ENCODE measurements at regions not wholly inside any gene's neighbourhood (a gene's known extent, or its start where the extent isn't known, plus 50 kb on each side); places are given as distances from the start of the nearest gene placed in this dataset.

DNA sequence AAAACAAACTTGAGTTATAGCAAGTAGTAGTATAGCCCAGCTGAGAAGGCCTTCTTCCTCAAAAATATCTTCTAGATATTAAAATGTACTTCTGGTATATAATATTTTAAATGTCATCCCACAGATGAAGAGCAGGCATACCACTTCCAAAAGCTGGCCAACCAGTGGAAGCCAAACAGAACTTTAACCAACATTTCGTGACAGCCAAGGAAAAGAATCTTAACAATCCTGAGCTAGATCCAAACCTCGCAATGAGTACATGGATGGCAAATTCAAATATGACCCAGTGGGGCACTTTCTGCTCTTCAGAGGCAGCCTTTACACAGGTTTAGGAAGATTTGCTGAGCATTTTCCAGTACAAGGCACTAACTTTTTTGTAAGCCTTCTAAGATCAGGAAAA is 91.8 kb upstream of the ACO1 start:
- H3K79me2 ChIP-seq (ENCODE audit: low read depth): no peaks in the 10 kb centered on the region
- no peaks in the 10 kb centered on the region for H3K4me1 ChIP-seq
- Mint-ChIP-seq H3K4me3 (no peak overlapping the region), H3K4me1 (no peaks in the 10 kb centered on the region), H3K27me3 (ENCODE audit: insufficient read depth, low read depth) (no peaks in the 10 kb centered on the region), H3K9me3 (peaks cover 2% of the 10 kb centered on the region), H3K27ac (no peak overlapping the region), H3K36me3 (no peaks in the 10 kb centered on the region)
- TF ChIP-seq EZH2 (IDR thresholded peaks at IDR 0.05) (no peak), EZH2phosphoT487 (IDR thresholded peaks at IDR 0.05) (no peak), CTCF (IDR thresholded peaks at IDR 0.05) (no peak)
- H3K27me3 ChIP-seq: no peaks in the 10 kb centered on the region
- DNase-seq (ENCODE audit: low spot score): no peak
- no peak overlapping the region for H3K4me3 ChIP-seq
- H3K27ac ChIP-seq: no peak overlapping the region
- H3K36me3 ChIP-seq: no peaks in the 10 kb centered on the region
- no peak overlapping the region for H3K4me2 ChIP-seq
- no peak overlapping the region for H3K9ac ChIP-seq
- no peaks in the 10 kb centered on the region for H3K9me3 ChIP-seq (ENCODE audit: low read depth)
- H3F3A ChIP-seq (ENCODE audit: low read depth): no peaks in the 10 kb centered on the region
- H4K20me1 ChIP-seq (ENCODE audit: low read depth): no peaks in the 10 kb centered on the region
- no peak overlapping the region for H2AFZ ChIP-seq (replicated peaks)

- Histone ChIP-seq H4K20me1 (ENCODE audit: low read depth) (no peaks in the 10 kb centered on the region), H3F3A (ENCODE audit: low read depth) (no peaks in the 10 kb centered on the region), H3K4me2 (no peak overlapping the region), H3K27ac (no peak overlapping the region), H3K4me1 (no peaks in the 10 kb centered on the region), H3K9me3 (ENCODE audit: low read depth) (no peaks in the 10 kb centered on the region), H3K9ac (no peak overlapping the region), H3K27me3 (no peaks in the 10 kb centered on the region), H2AFZ (replicated peaks) (no peak overlapping the region), H3K79me2 (ENCODE audit: low read depth) (no peaks in the 10 kb centered on the region), H3K36me3 (no peaks in the 10 kb centered on the region), H3K4me3 (no peak overlapping the region)
- no peak overlapping the region for H3K4me3 Mint-ChIP-seq
- no peak for DNase-seq (ENCODE audit: low spot score)
- H3K27me3 Mint-ChIP-seq (ENCODE audit: insufficient read depth, low read depth): no peaks in the 10 kb centered on the region
- no peaks in the 10 kb centered on the region for H3K36me3 Mint-ChIP-seq
- peaks cover 2% of the 10 kb centered on the region for H3K9me3 Mint-ChIP-seq
- TF ChIP-seq EZH2 (IDR thresholded peaks at IDR 0.05): no peak
- no peak for TF ChIP-seq CTCF (IDR thresholded peaks at IDR 0.05)
- H3K4me1 Mint-ChIP-seq: no peaks in the 10 kb centered on the region
- no peak overlapping the region for H3K27ac Mint-ChIP-seq
Measured at GRCh38 chr9:32293091-32293490, 91.4 kb upstream of the ACO1 start.

DNA sequence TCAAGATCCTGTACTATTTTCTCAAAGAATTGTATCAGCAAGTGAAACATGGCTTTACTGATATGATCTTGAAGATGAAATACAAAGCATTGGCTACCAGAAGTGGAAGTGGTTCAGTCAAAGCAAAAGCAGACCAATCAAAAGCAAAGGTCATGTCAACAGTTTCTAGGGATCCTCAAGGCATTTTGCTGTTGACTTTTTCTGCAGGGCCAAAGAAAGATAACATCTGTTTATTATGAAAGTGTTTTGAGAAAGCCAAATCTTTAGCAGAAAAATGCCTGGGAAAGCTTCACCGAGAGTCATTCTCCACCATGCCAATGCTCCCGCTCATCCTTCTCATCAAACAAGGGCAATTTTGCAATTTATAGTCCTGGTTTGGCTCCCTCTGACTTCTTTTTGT is 90.3 kb upstream of the ACO1 start:
- no peaks in the 10 kb centered on the region for H3K4me1 Mint-ChIP-seq
- no peak overlapping the region for H3K4me3 Mint-ChIP-seq
- no peaks in the 10 kb centered on the region for H3K9me3 ChIP-seq (ENCODE audit: low read depth)
- H2AFZ ChIP-seq (replicated peaks): no peak overlapping the region
- no peak overlapping the region for H3K27ac Mint-ChIP-seq
- TF ChIP-seq EZH2 (IDR thresholded peaks at IDR 0.05) (no peak), EZH2phosphoT487 (IDR thresholded peaks at IDR 0.05) (no peak)
- no peak overlapping the region for H3K27ac ChIP-seq
- no peaks in the 10 kb centered on the region for H4K20me1 ChIP-seq (ENCODE audit: low read depth)
- H3K4me3 ChIP-seq: no peak overlapping the region
- H3F3A ChIP-seq (ENCODE audit: low read depth): no peaks in the 10 kb centered on the region
- H3K79me2 ChIP-seq (ENCODE audit: low read depth): no peaks in the 10 kb centered on the region
- DNase-seq (ENCODE audit: low spot score): no peak
- no peaks in the 10 kb centered on the region for H3K36me3 ChIP-seq
- no peaks in the 10 kb centered on the region for H3K27me3 ChIP-seq
- peaks cover 2% of the 10 kb centered on the region for H3K9me3 Mint-ChIP-seq
- no peaks in the 10 kb centered on the region for H3K4me1 ChIP-seq
- no peaks in the 10 kb centered on the region for H3K36me3 Mint-ChIP-seq
- no peaks in the 10 kb centered on the region for H3K27me3 Mint-ChIP-seq (ENCODE audit: insufficient read depth, low read depth)
- H3K4me2 ChIP-seq: no peak overlapping the region
- H3K9ac ChIP-seq: no peak overlapping the region

GRCh38 chr9:32300373-32300772 is 84.1 kb upstream of the ACO1 start:
- H3K27ac ChIP-seq: no peak overlapping the region
- H3K4me3 Mint-ChIP-seq: no peak overlapping the region
- H3K4me1 Mint-ChIP-seq: peaks cover 3% of the 10 kb centered on the region
- H3K9ac ChIP-seq: no peak overlapping the region
- no peak for DNase-seq (ENCODE audit: low spot score)
- no peaks in the 10 kb centered on the region for H3K9me3 Mint-ChIP-seq
- no peak overlapping the region for H3K4me3 ChIP-seq
- H3K79me2 ChIP-seq (ENCODE audit: low read depth): no peaks in the 10 kb centered on the region
- no peaks in the 10 kb centered on the region for H3K36me3 Mint-ChIP-seq
- no peaks in the 10 kb centered on the region for H3F3A ChIP-seq (ENCODE audit: low read depth)
- H3K4me2 ChIP-seq: no peak overlapping the region
- no peaks in the 10 kb centered on the region for H3K36me3 ChIP-seq
- TF ChIP-seq EZH2 (IDR thresholded peaks at IDR 0.05): no peak
- TF ChIP-seq EZH2phosphoT487 (IDR thresholded peaks at IDR 0.05): no peak
- TF ChIP-seq CTCF (IDR thresholded peaks at IDR 0.05): no peak
- H2AFZ ChIP-seq (replicated peaks): peak overlapping the region; percentile 14
- H3K9me3 ChIP-seq (ENCODE audit: low read depth): no peaks in the 10 kb centered on the region
- H3K4me1 ChIP-seq: peaks cover 9% of the 10 kb centered on the region
- H3K27me3 ChIP-seq: no peaks in the 10 kb centered on the region
- no peak overlapping the region for H3K27ac Mint-ChIP-seq
- no peaks in the 10 kb centered on the region for H4K20me1 ChIP-seq (ENCODE audit: low read depth)
- H3K27me3 Mint-ChIP-seq (ENCODE audit: insufficient read depth, low read depth): no peaks in the 10 kb centered on the region

Data from neural progenitor cell (in vitro differentiated cells).